Endothelial cell of umbilical vein (primary cell): ENCODE measurements at regions not wholly inside any gene's neighbourhood (a gene's known extent, or its start where the extent isn't known, plus 50 kb on each side); places are given as distances from the start of the nearest gene placed in this dataset.

Experiments
- EZH2 ChIP-seq: IDR thresholded peaks from 2 replicates; pipeline ENCODE4 v1.6.1; 2012; ENCODE audit warnings: borderline replicate concordance, low read depth, mild to moderate bottlenecking, moderate library complexity, low read length, inconsistent platforms; ENCODE audit not compliant: severe bottlenecking
- MYC ChIP-seq: IDR thresholded peaks from one replicate; pipeline ENCODE4 v1.6.1; 2011; ENCODE audit warnings: mild to moderate bottlenecking, low read depth, low read length
- POLR2A ChIP-seq: IDR thresholded peaks from 2 replicates; pipeline ENCODE4 v1.6.1; 2012; ENCODE audit warnings: low read depth, mild to moderate bottlenecking, control low read depth, low read length
- POLR2AphosphoS5 ChIP-seq: IDR thresholded peaks from 2 replicates; pipeline ENCODE4 v1.6.1; 2012; ENCODE audit warnings: low read depth, mild to moderate bottlenecking, control low read depth, low read length, moderate library complexity; ENCODE audit not compliant: insufficient read depth

DNA sequence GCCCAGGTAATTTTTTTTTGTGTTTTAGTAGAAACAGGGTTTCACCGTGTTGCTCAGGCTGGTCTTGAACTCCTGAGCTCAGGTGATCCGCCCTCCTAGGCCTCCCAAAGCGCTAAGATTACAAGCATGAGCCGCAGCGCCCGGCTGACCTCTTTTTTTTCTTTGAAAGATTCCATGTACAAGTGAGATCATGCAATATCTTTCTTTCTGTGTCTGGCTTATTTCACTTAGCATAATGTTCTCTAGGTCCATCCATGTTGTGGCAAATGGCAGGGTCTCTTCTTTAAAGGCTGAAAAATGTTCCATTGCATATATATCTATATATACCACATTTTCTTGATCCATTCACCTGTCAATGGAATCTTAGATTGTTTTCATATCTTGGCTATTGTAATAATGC, 255.0 kb upstream of the MYOCD start:
- TF ChIP-seq POLR2AphosphoS5: no peak
- no peak for TF ChIP-seq POLR2A
- TF ChIP-seq MYC: no peak
- no peak for TF ChIP-seq EZH2
